ENCODE measurements at regions not wholly inside any gene's neighbourhood (a gene's known extent, or its start where the extent isn't known, plus 50 kb on each side); places are given as distances from the start of the nearest gene placed in this dataset.

- no peaks in the 10 kb centered on the region for H3K36me3 Mint-ChIP-seq (ENCODE audit: low read depth)
- no peak overlapping the region for H3K27ac Mint-ChIP-seq
- ChIA-PET CTCF (no interaction called here), POLR2A (no interaction called here)
- TF ChIP-seq CTCF (IDR thresholded peaks at IDR 0.05) = no peak
- H3K4me3 ChIP-seq (ENCODE audit: low read length) = no peak overlapping the region
- peaks cover 4% of the 10 kb centered on the region for H3K4me1 Mint-ChIP-seq (ENCODE audit: low read depth)
- no peaks in the 10 kb centered on the region for H3K4me1 ChIP-seq (ENCODE audit: insufficient read depth, low read length)
- no peaks in the 10 kb centered on the region for H3K9me3 ChIP-seq (ENCODE audit: control insufficient read depth in 1 of 2, insufficient read depth in 1 of 2, low read length in 2 of 2)
- no peak overlapping the region for H3K27ac ChIP-seq (ENCODE audit: low read depth in 1 of 2, low read length in 2 of 2)
- no peaks in the 10 kb centered on the region for H3K36me3 ChIP-seq (ENCODE audit: insufficient read depth, low read length)
- no peak for DNase-seq
- ATAC-seq (ENCODE audit: poor library complexity) = no peak
- H3K9me3 Mint-ChIP-seq = no peaks in the 10 kb centered on the region
- H3K4me3 Mint-ChIP-seq = no peak overlapping the region
- intact Hi-C loops (cut with DNase I, micrococcal nuclease) = loop anchor here in 1 of 2 experiments (5.0 kb wide), 2 partner anchors 409 to 474 kb away; no protein-coding TSS in a partner anchor
- H3K27me3 ChIP-seq (ENCODE audit: control insufficient read depth in 1 of 2, insufficient read depth in 2 of 2, low read length in 2 of 2) = no peaks in the 10 kb centered on the region
- no peaks in the 10 kb centered on the region for H3K27me3 Mint-ChIP-seq
Measured at GRCh38 chr12:93976024-93976423, 172.4 kb upstream of the PLXNC1 start.

GRCh38 chr12:93977081-93977480 lies 171.3 kb upstream of the PLXNC1 start:
- CTCF ChIA-PET = no interaction called here
- no peak overlapping the region for H3K4me3 ChIP-seq (ENCODE audit: low read length)
- intact Hi-C loops (cut with DNase I, micrococcal nuclease) = loop anchor here in 1 of 2 experiments (5.0 kb wide), 2 partner anchors 410 to 475 kb away; no protein-coding TSS in a partner anchor
- Mint-ChIP-seq H3K4me1 (ENCODE audit: low read depth) (peaks cover 6% of the 10 kb centered on the region), H3K27ac (no peak overlapping the region), H3K36me3 (ENCODE audit: low read depth) (no peaks in the 10 kb centered on the region), H3K4me3 (no peak overlapping the region), H3K27me3 (no peaks in the 10 kb centered on the region), H3K9me3 (no peaks in the 10 kb centered on the region)
- ATAC-seq (ENCODE audit: poor library complexity) (no peak), DNase-seq (no peak)
- TF ChIP-seq CTCF (IDR thresholded peaks at IDR 0.05) = no peak
- H3K9me3 ChIP-seq (ENCODE audit: control insufficient read depth in 1 of 2, insufficient read depth in 1 of 2, low read length in 2 of 2) = no peaks in the 10 kb centered on the region
- no peaks in the 10 kb centered on the region for H3K36me3 ChIP-seq (ENCODE audit: insufficient read depth, low read length)
- no peaks in the 10 kb centered on the region for H3K27me3 ChIP-seq (ENCODE audit: control insufficient read depth in 1 of 2, insufficient read depth in 2 of 2, low read length in 2 of 2)
- H3K4me1 ChIP-seq (ENCODE audit: insufficient read depth, low read length) = no peaks in the 10 kb centered on the region
- H3K27ac ChIP-seq (ENCODE audit: low read depth in 1 of 2, low read length in 2 of 2) = no peak overlapping the region
- POLR2A ChIA-PET = no interaction called here

GRCh38 chr12:93978553-93978952 lies 169.8 kb upstream of the PLXNC1 start:
- Histone ChIP-seq H3K4me3 (ENCODE audit: low read length) (no peak overlapping the region), H3K4me1 (ENCODE audit: insufficient read depth, low read length) (no peaks in the 10 kb centered on the region), H3K36me3 (ENCODE audit: insufficient read depth, low read length) (no peaks in the 10 kb centered on the region), H3K27me3 (ENCODE audit: control insufficient read depth in 1 of 2, insufficient read depth in 2 of 2, low read length in 2 of 2) (no peaks in the 10 kb centered on the region), H3K9me3 (ENCODE audit: control insufficient read depth in 1 of 2, insufficient read depth in 1 of 2, low read length in 2 of 2) (no peaks in the 10 kb centered on the region), H3K27ac (ENCODE audit: low read depth in 1 of 2, low read length in 2 of 2) (no peak overlapping the region)
- CTCF ChIA-PET = interaction anchor here (0.7 to 1.6 kb wide), 2 partner anchors 212 to 409 kb away, joined by 5 to 8 read pairs; no protein-coding TSS in a partner anchor
- no peak for DNase-seq
- Mint-ChIP-seq H3K36me3 (ENCODE audit: low read depth) (no peaks in the 10 kb centered on the region), H3K27ac (no peak overlapping the region), H3K27me3 (no peaks in the 10 kb centered on the region), H3K4me1 (ENCODE audit: low read depth) (peaks cover 21% of the 10 kb centered on the region), H3K9me3 (no peaks in the 10 kb centered on the region), H3K4me3 (no peak overlapping the region)
- no peak for ATAC-seq (ENCODE audit: poor library complexity)
- TF ChIP-seq CTCF (IDR thresholded peaks at IDR 0.05) = no peak
- intact Hi-C loops (cut with DNase I, micrococcal nuclease) = loop anchor here (2.0 to 5.0 kb wide), 3 partner anchors 411 to 476 kb away; no protein-coding TSS in a partner anchor
- POLR2A ChIA-PET = no interaction called here

All from CD4-positive, alpha-beta T cell (primary cell).